Parathyroid adenoma (tissue), 2 donors: ENCODE measurements at regions not wholly inside any gene's neighbourhood (a gene's known extent, or its start where the extent isn't known, plus 50 kb on each side); places are given as distances from the start of the nearest gene placed in this dataset.

Experiments used
- H2AFZ ChIP-seq: fragments of 300-600 bp; sonication (generic); one replicate; pipeline ENCODE4 v1.7.0; 2017; ENCODE audit warnings: antibody characterized with exemption, mild to moderate bottlenecking
- H3K27ac ChIP-seq: fragments of 300-600 bp; sonication (generic); one replicate; pipeline ENCODE4 v1.7.0; 2017
- H3K27me3 ChIP-seq: fragments of 300-600 bp; sonication (generic); one replicate; pipeline ENCODE4 v1.7.0; 2017; ENCODE audit warnings: low read length; ENCODE audit not compliant: control insufficient read depth, insufficient read depth
- H3K36me3 ChIP-seq: fragments of 300-600 bp; sonication (generic); one replicate; pipeline ENCODE4 v1.7.0; 2017; ENCODE audit warnings: low read length; ENCODE audit not compliant: control insufficient read depth, insufficient read depth
- H3K4me1 ChIP-seq: fragments of 300-600 bp; sonication (generic); one replicate; pipeline ENCODE4 v1.7.0; 2017; ENCODE audit warnings: control low read depth
- H3K4me2 ChIP-seq: fragments of 300-600 bp; sonication (generic); one replicate; pipeline ENCODE4 v1.7.0; 2017; ENCODE audit warnings: low read length
- H3K4me3 ChIP-seq: fragments of 300-600 bp; sonication (generic); one replicate; pipeline ENCODE4 v1.7.0; 2017; ENCODE audit warnings: low read depth, low read length
- H3K79me2 ChIP-seq: fragments of 300-600 bp; sonication (generic); one replicate; pipeline ENCODE4 v1.7.0; 2017; ENCODE audit warnings: control low read depth
- H3K9ac ChIP-seq: fragments of 300-600 bp; sonication (generic); one replicate; pipeline ENCODE4 v1.7.0; 2017; ENCODE audit warnings: mild to moderate bottlenecking
- H3K9me3 ChIP-seq: fragments of 300-600 bp; sonication (generic); one replicate; pipeline ENCODE4 v1.7.0; 2017; ENCODE audit warnings: low read length; ENCODE audit not compliant: control insufficient read depth
- TF ChIP-seq, protein P1 (sequence below): fragments of 300-600 bp; sonication (generic); IDR thresholded peaks from one replicate; pipeline ENCODE4 v1.7.0; 2017; ENCODE audit warnings: antibody characterized with exemption, mild to moderate bottlenecking
- donor health status: primary hyperparathyroidism.

DNA sequence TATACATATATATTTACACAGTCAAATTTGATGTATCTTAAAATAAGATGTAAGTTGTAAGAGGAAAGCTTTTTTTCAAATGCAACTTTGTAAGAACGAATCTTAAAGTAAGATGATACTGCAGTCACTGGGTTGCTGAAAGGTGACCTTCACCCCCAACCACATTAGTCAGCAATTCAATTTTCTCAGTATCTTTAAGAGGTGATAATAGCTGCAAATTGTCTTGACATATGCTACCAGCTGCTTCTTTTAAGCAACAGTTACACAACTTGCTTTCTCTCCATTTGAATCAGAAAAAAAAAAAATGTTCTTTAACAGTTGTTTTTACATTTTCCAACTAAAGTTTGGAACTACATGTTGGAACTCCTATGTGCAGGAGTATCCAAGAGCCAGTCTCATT is 246.6 kb upstream of the CCNG1 start:
- no peak overlapping the region for H3K9ac ChIP-seq
- H3K27ac ChIP-seq = no peak overlapping the region
- no peak overlapping the region for H3K4me2 ChIP-seq
- H3K36me3 ChIP-seq = no peaks in the 10 kb centered on the region
- H3K9me3 ChIP-seq = no peaks in the 10 kb centered on the region
- TF ChIP-seq, protein P1, sequence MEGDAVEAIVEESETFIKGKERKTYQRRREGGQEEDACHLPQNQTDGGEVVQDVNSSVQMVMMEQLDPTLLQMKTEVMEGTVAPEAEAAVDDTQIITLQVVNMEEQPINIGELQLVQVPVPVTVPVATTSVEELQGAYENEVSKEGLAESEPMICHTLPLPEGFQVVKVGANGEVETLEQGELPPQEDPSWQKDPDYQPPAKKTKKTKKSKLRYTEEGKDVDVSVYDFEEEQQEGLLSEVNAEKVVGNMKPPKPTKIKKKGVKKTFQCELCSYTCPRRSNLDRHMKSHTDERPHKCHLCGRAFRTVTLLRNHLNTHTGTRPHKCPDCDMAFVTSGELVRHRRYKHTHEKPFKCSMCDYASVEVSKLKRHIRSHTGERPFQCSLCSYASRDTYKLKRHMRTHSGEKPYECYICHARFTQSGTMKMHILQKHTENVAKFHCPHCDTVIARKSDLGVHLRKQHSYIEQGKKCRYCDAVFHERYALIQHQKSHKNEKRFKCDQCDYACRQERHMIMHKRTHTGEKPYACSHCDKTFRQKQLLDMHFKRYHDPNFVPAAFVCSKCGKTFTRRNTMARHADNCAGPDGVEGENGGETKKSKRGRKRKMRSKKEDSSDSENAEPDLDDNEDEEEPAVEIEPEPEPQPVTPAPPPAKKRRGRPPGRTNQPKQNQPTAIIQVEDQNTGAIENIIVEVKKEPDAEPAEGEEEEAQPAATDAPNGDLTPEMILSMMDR = no peak
- no peaks in the 10 kb centered on the region for H3K27me3 ChIP-seq
- H2AFZ ChIP-seq = no peak overlapping the region
- no peaks in the 10 kb centered on the region for H3K4me1 ChIP-seq
- no peak overlapping the region for H3K4me3 ChIP-seq
- H3K79me2 ChIP-seq = no peaks in the 10 kb centered on the region

DNA sequence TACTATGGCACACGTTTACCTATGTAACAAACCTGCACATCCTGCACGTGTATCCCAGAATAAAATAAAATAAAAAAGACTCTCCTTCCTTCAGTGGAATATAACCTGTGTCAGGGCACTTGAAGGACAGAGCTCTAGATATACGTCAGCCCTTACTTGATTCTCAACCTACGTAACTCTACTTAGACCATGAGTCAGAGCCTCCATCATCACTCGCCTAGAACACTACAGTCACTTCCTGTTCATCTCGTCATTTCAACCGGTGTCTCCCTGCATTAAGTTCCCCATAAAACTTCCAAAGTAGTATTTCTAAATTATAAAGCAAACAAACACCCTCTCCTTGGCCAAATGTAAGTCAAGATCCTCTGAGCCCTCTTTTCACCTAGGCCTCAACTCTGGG is 243.5 kb upstream of the CCNG1 start:
- Histone ChIP-seq H3K4me3 (no peak overlapping the region), H3K27ac (no peak overlapping the region), H3K4me1 (no peaks in the 10 kb centered on the region), H2AFZ (no peak overlapping the region), H3K36me3 (no peaks in the 10 kb centered on the region), H3K9ac (no peak overlapping the region), H3K27me3 (no peaks in the 10 kb centered on the region), H3K79me2 (no peaks in the 10 kb centered on the region), H3K9me3 (no peaks in the 10 kb centered on the region), H3K4me2 (no peak overlapping the region)
- TF ChIP-seq, protein P1 = no peak

DNA sequence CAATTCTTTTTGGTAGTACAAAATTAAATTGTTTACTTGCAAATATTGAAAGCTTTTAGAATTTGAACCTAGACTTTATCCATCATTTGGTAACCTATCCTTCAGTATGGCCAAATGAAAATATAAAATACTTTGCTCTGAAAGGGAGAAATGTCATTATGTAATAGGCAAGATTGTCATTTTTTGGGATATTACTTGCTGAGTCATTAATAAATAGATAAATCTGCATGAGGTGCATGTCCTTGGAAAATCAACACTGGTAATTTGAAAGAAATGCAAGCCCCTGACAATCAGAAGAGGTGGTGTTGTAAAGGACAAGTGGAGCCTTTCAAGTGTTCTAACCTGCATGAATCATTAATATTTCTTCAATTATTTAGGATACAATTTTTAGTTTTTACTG is 231.8 kb upstream of the CCNG1 start:
- no peak overlapping the region for H3K27ac ChIP-seq
- no peaks in the 10 kb centered on the region for H3K27me3 ChIP-seq
- H2AFZ ChIP-seq = no peak overlapping the region
- H3K9ac ChIP-seq = no peak overlapping the region
- TF ChIP-seq, protein P1 = no peak
- no peak overlapping the region for H3K4me2 ChIP-seq
- H3K9me3 ChIP-seq = no peaks in the 10 kb centered on the region
- no peaks in the 10 kb centered on the region for H3K79me2 ChIP-seq
- no peaks in the 10 kb centered on the region for H3K4me1 ChIP-seq
- no peaks in the 10 kb centered on the region for H3K36me3 ChIP-seq
- no peak overlapping the region for H3K4me3 ChIP-seq

DNA sequence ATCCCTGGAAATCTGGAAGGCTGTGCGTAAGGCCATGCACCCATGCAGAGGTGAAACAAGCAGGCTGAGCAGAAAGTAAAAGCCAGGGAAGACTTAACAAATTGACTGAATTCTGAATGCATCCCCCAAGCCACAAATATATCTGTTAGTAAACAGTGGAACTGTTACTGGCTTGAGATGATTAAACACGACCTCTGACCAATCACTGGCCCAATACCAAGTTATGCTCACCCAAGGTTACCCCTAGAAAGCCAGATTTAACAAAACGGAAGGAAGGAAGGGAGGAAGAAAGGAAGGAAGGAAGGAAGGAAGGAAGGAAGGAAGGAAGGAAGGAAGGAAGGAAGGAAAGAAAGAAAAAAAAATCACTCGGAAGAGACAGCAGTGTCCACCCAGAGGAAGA is 215.8 kb upstream of the CCNG1 start:
- H3K79me2 ChIP-seq = no peaks in the 10 kb centered on the region
- H3K27me3 ChIP-seq = no peaks in the 10 kb centered on the region
- TF ChIP-seq, protein P1 = no peak
- no peaks in the 10 kb centered on the region for H3K4me1 ChIP-seq
- no peak overlapping the region for H3K4me2 ChIP-seq
- H3K36me3 ChIP-seq = no peaks in the 10 kb centered on the region
- H2AFZ ChIP-seq = no peak overlapping the region
- no peaks in the 10 kb centered on the region for H3K9me3 ChIP-seq
- no peak overlapping the region for H3K27ac ChIP-seq
- H3K9ac ChIP-seq = no peak overlapping the region
- no peak overlapping the region for H3K4me3 ChIP-seq

DNA sequence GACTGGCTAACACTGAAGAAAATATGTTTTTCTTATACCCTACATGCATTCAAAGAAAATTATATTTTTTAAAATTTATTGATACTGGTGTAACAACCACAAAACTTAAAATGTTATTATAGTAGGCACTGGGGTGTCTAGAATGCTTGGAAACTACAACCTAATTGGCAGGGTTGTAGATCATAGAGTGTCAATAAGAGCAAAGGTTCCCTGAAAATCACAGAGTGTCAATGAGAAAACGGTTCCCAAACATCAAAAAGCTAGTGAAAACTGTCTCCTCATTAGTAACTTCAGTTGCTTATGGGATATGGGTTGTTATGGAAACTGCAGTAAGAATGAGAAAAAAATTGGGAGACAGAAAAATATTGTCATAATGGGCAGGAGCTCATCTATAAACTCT is 214.4 kb upstream of the CCNG1 start:
- no peak overlapping the region for H3K27ac ChIP-seq
- H2AFZ ChIP-seq = no peak overlapping the region
- no peaks in the 10 kb centered on the region for H3K4me1 ChIP-seq

More for the DNA sequence above, 214.4 kb upstream of the CCNG1 start:
- no peak overlapping the region for H3K4me3 ChIP-seq
- no peaks in the 10 kb centered on the region for H3K36me3 ChIP-seq
- H3K27me3 ChIP-seq = no peaks in the 10 kb centered on the region
- H3K9me3 ChIP-seq = no peaks in the 10 kb centered on the region
- no peak overlapping the region for H3K9ac ChIP-seq
- TF ChIP-seq, protein P1 = no peak
- no peaks in the 10 kb centered on the region for H3K79me2 ChIP-seq
- H3K4me2 ChIP-seq = no peak overlapping the region
